SK-N-SH treated with all-trans-retinoic acid at 6 μM for 48 hours (cell line): ENCODE measurements at regions not wholly inside any gene's neighbourhood (a gene's known extent, or its start where the extent isn't known, plus 50 kb on each side); places are given as distances from the start of the nearest gene placed in this dataset.
"Not testable (repeated sequence)": the region's sequence is repeated elsewhere in the genome, so short reads cannot be mapped to it uniquely, and the experiment has no call there.

ENCODE experiments used
- ATAC-seq: fragments of 200-7000 bp; cut with Tn5 transposase; 3 replicates; pipeline ENCODE4 v1.9.1; 2020; ENCODE audit warnings: mild to moderate bottlenecking, moderate library complexity
- ARNTL ChIP-seq: fragments of 450-650 bp; formaldehyde crosslinking; IDR thresholded peaks from 2 replicates; pipeline ENCODE4 v1.5.0; 2020; ENCODE audit warnings: low read depth, mild to moderate bottlenecking, moderate library complexity, borderline replicate concordance
- BACH2 ChIP-seq: fragments of 250-450 bp; sonication (Bioruptor Pico); IDR thresholded peaks from 2 replicates; pipeline ENCODE4 v1.9.0; 2021; ENCODE audit warnings: mild to moderate bottlenecking, borderline replicate concordance
- CREB5 ChIP-seq: fragments of 250-450 bp; sonication (Bioruptor Pico); IDR thresholded peaks from 2 replicates; pipeline ENCODE4 v1.5.1; 2020; ENCODE audit warnings: low read depth, mild to moderate bottlenecking, moderate library complexity
- CSDC2 ChIP-seq: fragments of 250-450 bp; sonication (Bioruptor Pico); IDR thresholded peaks from 2 replicates; pipeline ENCODE4 v1.5.0; 2020; ENCODE audit warnings: mild to moderate bottlenecking, moderate library complexity
- CSRNP3 ChIP-seq: fragments of 250-450 bp; sonication (Bioruptor Pico); IDR thresholded peaks from 2 replicates; pipeline ENCODE4 v1.5.1; 2021; ENCODE audit warnings: mild to moderate bottlenecking, moderate library complexity
- ESRRG ChIP-seq: fragments of 250-450 bp; sonication (Bioruptor Pico); IDR thresholded peaks from 2 replicates; pipeline ENCODE4 v1.6.1; 2021; ENCODE audit warnings: mild to moderate bottlenecking
- GLIS3 ChIP-seq: fragments of 250-450 bp; sonication (Bioruptor Pico); IDR thresholded peaks from 2 replicates; pipeline ENCODE4 v1.5.0; 2020; ENCODE audit warnings: mild to moderate bottlenecking, moderate library complexity
- OSR1 ChIP-seq: fragments of 250-450 bp; sonication (Bioruptor Pico); IDR thresholded peaks from 2 replicates; pipeline ENCODE4 v1.8.0; 2022; ENCODE audit warnings: moderate library complexity, mild to moderate bottlenecking, inconsistent platforms
- PATZ1 ChIP-seq: fragments of 250-450 bp; sonication (Bioruptor Pico); IDR thresholded peaks from 2 replicates; pipeline ENCODE4 v1.8.0; 2020; ENCODE audit warnings: mild to moderate bottlenecking, moderate library complexity, borderline replicate concordance
- POU6F1 ChIP-seq: fragments of 250-450 bp; sonication (Bioruptor Pico); IDR thresholded peaks from 2 replicates; pipeline ENCODE4 v1.8.0; 2021; ENCODE audit warnings: low read depth, mild to moderate bottlenecking, moderate library complexity, borderline replicate concordance
- PPARA ChIP-seq: fragments of 250-450 bp; sonication (Bioruptor Pico); IDR thresholded peaks from 2 replicates; pipeline ENCODE4 v1.5.0; 2020; ENCODE audit warnings: mild to moderate bottlenecking, borderline replicate concordance
- RARB ChIP-seq: fragments of 250-450 bp; sonication (Bioruptor Pico); IDR thresholded peaks from 2 replicates; pipeline ENCODE4 v1.8.0; 2021; ENCODE audit warnings: mild to moderate bottlenecking, moderate library complexity
- SNAI2 ChIP-seq: fragments of 250-450 bp; sonication (Bioruptor Pico); IDR thresholded peaks from 2 replicates; pipeline ENCODE4 v1.5.0; 2020; ENCODE audit warnings: mild to moderate bottlenecking, moderate library complexity
- TCF4 ChIP-seq: fragments of 250-450 bp; sonication (Bioruptor Pico); IDR thresholded peaks from 2 replicates; pipeline ENCODE4 v1.8.0; 2021; ENCODE audit warnings: mild to moderate bottlenecking, moderate library complexity, borderline replicate concordance
- TOX ChIP-seq: fragments of 250-450 bp; sonication (Bioruptor Pico); IDR thresholded peaks from 2 replicates; pipeline ENCODE4 v1.8.0; 2021; ENCODE audit warnings: mild to moderate bottlenecking, moderate library complexity, borderline replicate concordance
- ZC3H10 ChIP-seq: fragments of 250-450 bp; sonication (Bioruptor Pico); IDR thresholded peaks from 2 replicates; pipeline ENCODE4 v1.5.1; 2021; ENCODE audit warnings: mild to moderate bottlenecking, moderate library complexity
- ZFP3 ChIP-seq: fragments of 250-450 bp; sonication (Bioruptor Pico); IDR thresholded peaks from 2 replicates; pipeline ENCODE4 v1.5.0; 2020; ENCODE audit warnings: mild to moderate bottlenecking, moderate library complexity
- ZFP30 ChIP-seq: fragments of 450-650 bp; formaldehyde crosslinking; IDR thresholded peaks from 2 replicates; pipeline ENCODE4 v1.5.0; 2022; ENCODE audit warnings: mild to moderate bottlenecking, moderate library complexity
- ZNF70 ChIP-seq: fragments of 450-650 bp; formaldehyde crosslinking; IDR thresholded peaks from 2 replicates; pipeline ENCODE4 v1.5.0; 2020; ENCODE audit warnings: mild to moderate bottlenecking, moderate library complexity
- ZNF8 ChIP-seq: fragments of 450-650 bp; formaldehyde crosslinking; IDR thresholded peaks from 2 replicates; pipeline ENCODE4 v1.5.0; 2020; ENCODE audit warnings: mild to moderate bottlenecking, moderate library complexity

GRCh38 chr12:131366261-131366871 is 344.5 kb upstream of the SFSWAP start:
- TF ChIP-seq CSRNP3, result no peak
- no peak for TF ChIP-seq ZNF70
- TF ChIP-seq ARNTL (CRISPR knock-in tag), result no peak
- TF ChIP-seq ZNF8 (CRISPR knock-in tag), result no peak
- no peak for TF ChIP-seq POU6F1 (CRISPR knock-in tag)
- TF ChIP-seq TOX (CRISPR knock-in tag), result no peak
- no peak for TF ChIP-seq RARB (CRISPR knock-in tag)
- TF ChIP-seq SNAI2 (CRISPR knock-in tag), result no peak
- no peak for TF ChIP-seq PPARA
- no peak for TF ChIP-seq CREB5 (CRISPR knock-in tag)
- ATAC-seq, result no peak

- ATAC-seq, result not testable (repeated sequence)
Observed at GRCh38 chr12:131367067-131367982, 343.6 kb upstream of the SFSWAP start.

- ATAC-seq, result no peak; the same call in 2 of the 3 replicates
- no peak for TF ChIP-seq RARB (CRISPR knock-in tag)
- TF ChIP-seq PATZ1 (CRISPR knock-in tag), result no peak
- no peak for TF ChIP-seq ZC3H10
- TF ChIP-seq ZNF8 (CRISPR knock-in tag), result no peak
- no peak for TF ChIP-seq GLIS3 (CRISPR knock-in tag)
Observed at GRCh38 chr12:131367983-131368667, 342.8 kb upstream of the SFSWAP start.

GRCh38 chr12:131368668-131369071 is 342.2 kb upstream of the SFSWAP start:
- no peak for ATAC-seq
- TF ChIP-seq CSRNP3, result no peak
- no peak for TF ChIP-seq TCF4 (CRISPR knock-in tag)
- TF ChIP-seq PPARA, result no peak
- TF ChIP-seq BACH2 (CRISPR knock-in tag), result no peak
- TF ChIP-seq ESRRG, result no peak
- no peak for TF ChIP-seq PATZ1 (CRISPR knock-in tag)
- TF ChIP-seq ZC3H10, result no peak
- TF ChIP-seq ZFP30 (CRISPR knock-in tag), result no peak
- no peak for TF ChIP-seq CSDC2
- no peak for TF ChIP-seq RARB (CRISPR knock-in tag)
- no peak for TF ChIP-seq CREB5 (CRISPR knock-in tag)
- TF ChIP-seq GLIS3 (CRISPR knock-in tag), result no peak
- no peak for TF ChIP-seq ZFP3
- no peak for TF ChIP-seq POU6F1 (CRISPR knock-in tag)
- no peak for TF ChIP-seq OSR1 (CRISPR knock-in tag)
